BLaER1 treated with 17β-estradiol and CSF1 and Interleukin-3, amounts not matched to agents 10 nM and 100 nM (cell line): ENCODE measurements at regions not wholly inside any gene's neighbourhood (a gene's known extent, or its start where the extent isn't known, plus 50 kb on each side); places are given as distances from the start of the nearest gene placed in this dataset.

Source experiments
- H3K27ac ChIP-seq, 11 experiments: shearing (Covaris generic); formaldehyde crosslinking; 2 replicates each; pipeline ENCODE4 v1.8.1; 2022
- H3K27me3 ChIP-seq, 11 experiments: shearing (Covaris generic); formaldehyde crosslinking; 2 replicates each; pipeline ENCODE4 v1.8.1; 2022
- H3K36me3 ChIP-seq, 11 experiments: shearing (Covaris generic); formaldehyde crosslinking; 2 replicates each; pipeline ENCODE4 v1.8.1; 2022
- H3K4me1 ChIP-seq, 10 experiments: shearing (Covaris generic); formaldehyde crosslinking; 2 replicates each; pipeline ENCODE4 v1.8.1; 2022
- H3K4me2 ChIP-seq, 11 experiments: shearing (Covaris generic); formaldehyde crosslinking; 2 replicates each; pipeline ENCODE4 v1.8.1; 2022
- H3K4me3 ChIP-seq, 10 experiments: shearing (Covaris generic); formaldehyde crosslinking; 2 replicates each; pipeline ENCODE4 v1.8.1; 2022
- H3K9ac ChIP-seq, 11 experiments: shearing (Covaris generic); formaldehyde crosslinking; 2 replicates each; pipeline ENCODE4 v1.8.1; 2022
- H3K9me3 ChIP-seq, 11 experiments: shearing (Covaris generic); formaldehyde crosslinking; replicated peaks in 1 of 11; 2 replicates each; pipeline ENCODE4 v1.8.1; 2022
- H4K20me1 ChIP-seq, 11 experiments: shearing (Covaris generic); formaldehyde crosslinking; 2 replicates each; pipeline ENCODE4 v1.8.1; 2022
- Cebpa-rat ChIP-seq, 11 experiments: shearing (Covaris generic); IDR thresholded peaks; 2 replicates each; pipeline ENCODE4 v1.8.1; 2022

DNA sequence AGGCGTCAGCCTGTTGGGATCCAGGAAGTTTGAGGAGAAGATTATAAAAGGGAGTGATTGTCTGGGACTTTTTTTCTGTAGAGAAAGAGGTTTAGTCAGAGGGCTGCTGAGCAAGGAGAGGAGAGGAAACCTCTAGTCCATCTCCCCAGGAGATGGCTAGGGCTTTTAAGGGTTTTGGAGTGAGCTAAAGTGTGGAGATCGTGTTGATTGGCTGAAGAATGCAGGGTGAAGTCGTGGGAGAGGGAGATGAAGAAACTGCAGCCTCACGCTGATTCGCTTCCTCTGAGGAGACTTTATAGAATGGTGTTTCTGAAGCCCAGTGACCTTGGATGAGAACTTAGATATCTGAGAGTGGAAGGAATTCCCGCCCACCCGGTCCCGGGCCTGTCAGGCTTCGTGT lies 193.7 kb upstream of the PWP1 start:
- H3K4me2 ChIP-seq = peak overlapping the region; percentile 66 to 90 (median 85)

DNA sequence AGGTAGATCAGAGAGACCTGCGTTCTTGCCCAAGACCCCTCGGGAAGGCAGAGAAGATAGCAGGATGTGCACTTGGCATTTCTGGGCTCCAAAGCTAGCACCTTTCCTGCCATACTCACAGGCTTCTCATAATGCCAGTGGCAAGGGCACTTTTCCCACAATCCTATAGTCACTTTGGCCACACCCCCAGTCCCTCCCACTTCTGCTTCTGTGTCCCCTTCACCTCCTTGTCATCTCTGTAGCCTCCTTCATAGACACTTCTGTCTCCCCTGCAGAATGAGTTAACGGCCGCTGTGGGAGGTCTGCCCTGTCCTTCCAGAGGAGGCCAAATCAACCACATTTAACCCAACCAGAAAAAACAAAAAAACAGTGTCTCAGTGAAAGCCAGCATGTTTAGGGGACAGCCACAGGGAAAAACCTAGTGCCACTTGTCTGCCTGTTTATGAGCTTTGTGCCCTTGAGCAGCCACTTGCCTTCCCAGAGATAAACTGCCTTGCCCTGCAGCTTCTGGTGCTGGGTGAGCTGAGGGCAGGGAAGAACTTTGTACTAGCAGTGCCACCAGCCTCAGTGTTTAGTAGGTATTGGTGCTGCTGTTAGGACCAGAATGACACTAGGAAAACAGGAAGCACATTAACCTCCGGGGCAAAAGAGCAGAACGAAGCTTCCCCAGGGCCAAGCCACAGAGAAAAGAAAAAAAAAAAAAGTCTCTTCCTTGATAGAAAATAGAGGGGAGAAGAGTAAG lies 193.0 kb upstream of the PWP1 start:
- no peaks in the 10 kb centered on the region for H3K27me3 ChIP-seq
- peak overlapping the region; percentile 66 to 90 (median 85) for H3K4me2 ChIP-seq
- 0 out of 22 replicates have a peak, but pooled peaks cover 0 to 4% (median 0%) of the 10 kb centered on the region in 11 experiments for H3K9me3 ChIP-seq
- H3K27ac ChIP-seq = peak overlapping the region in 10 of 11 experiments; percentile 24 to 67 (median 59); a peak in 19 of 22 replicates
- H3K4me3 ChIP-seq = peak overlapping the region in 4 of 10 experiments; percentile 5 to 32 (median 16); a peak in 5 of 20 replicates
- H3K4me1 ChIP-seq = peaks cover 62 to 76% (median 71%) of the 10 kb centered on the region in 10 experiments
- peaks cover 0 to 39% (median 27%) of the 10 kb centered on the region in 11 experiments; a peak in 11 of 22 replicates for H4K20me1 ChIP-seq
- no peak for TF ChIP-seq Cebpa-rat (IDR thresholded peaks at IDR 0.05)
- H3K36me3 ChIP-seq = no peaks in the 10 kb centered on the region
- peak overlapping the region in 9 of 11 experiments; percentile 9 to 57 (median 30); a peak in 15 of 22 replicates for H3K9ac ChIP-seq

More for the DNA sequence above, 193.7 kb upstream of the PWP1 start:
- Histone ChIP-seq H3K9ac (peak overlapping the region in 7 of 11 experiments; percentile 10 to 57 (median 38); a peak in 6 of 22 replicates), H3K27ac (peak overlapping the region in 10 of 11 experiments; percentile 4 to 67 (median 59); a peak in 17 of 22 replicates), H3K36me3 (0 out of 22 replicates have a peak, but pooled peaks cover 0 to 4% (median 0%) of the 10 kb centered on the region in 11 experiments), H3K27me3 (no peaks in the 10 kb centered on the region), H4K20me1 (peaks cover 0 to 39% (median 27%) of the 10 kb centered on the region in 11 experiments; a peak in 11 of 22 replicates), H3K4me1 (peaks cover 62 to 83% (median 77%) of the 10 kb centered on the region in 10 experiments), H3K9me3 (0 out of 22 replicates have a peak, but pooled peaks cover 0 to 4% (median 0%) of the 10 kb centered on the region in 11 experiments), H3K4me3 (peak overlapping the region in 3 of 10 experiments; percentile 5 to 32 (median 24); a peak in 2 of 20 replicates)
- TF ChIP-seq Cebpa-rat (IDR thresholded peaks at IDR 0.05) = no peak

DNA sequence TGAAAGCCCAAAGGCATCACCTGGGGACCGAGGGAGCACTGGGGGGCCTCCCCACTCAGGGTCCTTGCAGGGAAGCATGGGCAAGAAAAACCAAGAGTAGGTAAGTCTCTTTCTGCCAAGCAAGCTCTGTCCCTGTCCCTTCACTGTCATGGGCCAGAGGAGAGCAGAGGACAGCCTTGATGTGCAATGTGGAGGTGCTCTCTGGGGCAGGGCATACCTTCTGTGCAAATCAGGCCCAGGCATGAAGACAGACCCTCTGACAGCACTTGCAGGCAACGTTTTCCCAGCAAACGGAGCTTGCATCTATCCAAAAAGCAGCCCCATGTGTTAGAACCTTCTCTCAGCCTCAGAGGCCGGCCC lies 192.5 kb upstream of the PWP1 start:
- H3K9ac ChIP-seq = peak overlapping the region in 7 of 11 experiments; percentile 9 to 57 (median 44); a peak in 8 of 22 replicates
- peak overlapping the region in 8 of 11 experiments; percentile 39 to 67 (median 62); a peak in 17 of 22 replicates for H3K27ac ChIP-seq
- peak overlapping the region in 2 of 10 experiments; percentile 5 to 9; a peak in 4 of 20 replicates for H3K4me3 ChIP-seq

DNA sequence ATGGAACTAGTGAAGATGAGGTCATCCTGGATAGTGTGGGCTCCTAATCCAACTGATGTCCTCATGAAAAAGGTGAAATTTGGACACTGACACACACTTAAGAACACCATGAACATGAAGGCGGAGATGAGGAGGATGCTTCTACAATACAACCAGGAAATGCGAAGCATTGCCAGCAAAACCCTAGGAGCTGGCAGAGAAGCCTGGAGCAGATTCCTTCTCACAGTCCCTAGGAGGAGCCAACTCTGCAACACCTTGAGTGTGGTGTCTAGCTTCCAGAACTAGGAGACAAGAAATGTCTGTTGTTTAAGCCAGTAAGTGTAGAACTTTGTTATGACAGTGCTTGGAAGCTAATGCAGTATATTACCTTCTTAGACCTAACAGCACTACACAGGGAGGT lies 191.9 kb upstream of the PWP1 start:
- H4K20me1 ChIP-seq = peaks cover 0 to 39% (median 27%) of the 10 kb centered on the region in 11 experiments; a peak in 11 of 22 replicates
- 0 out of 22 replicates have a peak overlapping the region, but pooled peaks of 1 of the 11 experiments have one; percentile 44 for H3K9ac ChIP-seq
- no peaks in the 10 kb centered on the region for H3K27me3 ChIP-seq
- peak overlapping the region; percentile 66 to 90 (median 85); a peak in 21 of 22 replicates for H3K4me2 ChIP-seq
- TF ChIP-seq Cebpa-rat (IDR thresholded peaks at IDR 0.05) = no peak
- peak overlapping the region in 4 of 11 experiments; percentile 39 to 67 (median 64); a peak in 6 of 22 replicates for H3K27ac ChIP-seq
- 0 out of 22 replicates have a peak, but pooled peaks cover 0 to 4% (median 0%) of the 10 kb centered on the region in 11 experiments for H3K9me3 ChIP-seq
- H3K4me3 ChIP-seq = peak overlapping the region in 1 of 10 experiments; percentile 5; a peak in 1 of 20 replicates
- H3K36me3 ChIP-seq = no peaks in the 10 kb centered on the region
- H3K4me1 ChIP-seq = peaks cover 52 to 69% (median 67%) of the 10 kb centered on the region in 10 experiments

More for the DNA sequence above, 192.5 kb upstream of the PWP1 start:
- Histone ChIP-seq H4K20me1 (peaks cover 0 to 39% (median 27%) of the 10 kb centered on the region in 11 experiments; a peak in 11 of 22 replicates), H3K4me2 (peak overlapping the region; percentile 66 to 90 (median 85)), H3K27me3 (no peaks in the 10 kb centered on the region), H3K36me3 (no peaks in the 10 kb centered on the region), H3K4me1 (peaks cover 57 to 72% (median 69%) of the 10 kb centered on the region in 10 experiments), H3K9me3 (0 out of 22 replicates have a peak, but pooled peaks cover 0 to 4% (median 0%) of the 10 kb centered on the region in 11 experiments)
- TF ChIP-seq Cebpa-rat (IDR thresholded peaks at IDR 0.05) = no peak

DNA sequence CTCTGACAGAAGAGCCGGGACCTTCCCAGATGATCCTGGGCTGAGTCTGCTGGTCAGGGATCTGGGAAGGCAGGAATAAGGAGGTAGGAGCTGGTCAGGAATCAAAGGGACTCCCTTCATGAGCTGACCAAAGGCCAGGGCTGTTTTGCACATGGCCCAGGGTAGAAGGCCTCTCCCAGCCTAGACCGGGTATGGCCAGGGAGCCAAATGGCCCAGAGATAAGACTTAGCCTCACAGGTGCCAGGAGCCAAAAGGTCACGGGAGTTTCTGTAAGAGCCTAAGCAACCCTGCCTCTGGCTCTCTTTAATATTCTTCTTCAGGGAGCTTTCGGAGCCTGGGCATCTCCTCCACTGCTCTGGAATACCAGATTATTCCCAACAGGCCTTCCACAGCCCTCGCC lies 191.3 kb upstream of the PWP1 start:
- Histone ChIP-seq H3K27ac (peak overlapping the region in 1 of 11 experiments; percentile 10; a peak in 1 of 22 replicates), H3K27me3 (no peaks in the 10 kb centered on the region), H3K9ac (no peak overlapping the region), H4K20me1 (peaks cover 0 to 39% (median 28%) of the 10 kb centered on the region in 11 experiments; a peak in 11 of 22 replicates), H3K36me3 (no peaks in the 10 kb centered on the region), H3K4me3 (no peak overlapping the region), H3K9me3 (0 out of 22 replicates have a peak, but pooled peaks cover 0 to 4% (median 0%) of the 10 kb centered on the region in 11 experiments), H3K4me1 (peaks cover 45 to 62% (median 60%) of the 10 kb centered on the region in 10 experiments), H3K4me2 (peak overlapping the region; percentile 5 to 90 (median 85); a peak in 18 of 22 replicates)
- no peak for TF ChIP-seq Cebpa-rat (IDR thresholded peaks at IDR 0.05)

DNA sequence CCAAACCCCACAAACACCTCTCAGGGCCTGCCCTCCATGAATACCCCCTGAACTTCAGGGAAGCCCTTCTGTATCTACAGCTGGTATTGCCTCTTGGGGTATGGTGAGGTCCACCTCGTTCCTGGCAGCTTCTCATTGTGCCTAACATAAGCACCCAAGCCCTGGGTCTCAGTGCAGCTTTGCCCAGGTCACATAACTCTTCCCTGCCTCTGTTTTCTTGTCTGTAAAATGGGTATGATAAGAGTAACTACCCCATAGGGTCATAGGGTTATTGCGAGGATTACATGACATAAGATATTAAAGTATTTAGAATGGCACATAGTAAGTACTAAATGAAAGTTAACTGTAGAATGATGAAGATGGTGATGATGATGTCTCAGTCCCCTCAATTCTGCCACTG lies 190.0 kb upstream of the PWP1 start:
- no peak for TF ChIP-seq Cebpa-rat (IDR thresholded peaks at IDR 0.05)
- Histone ChIP-seq H3K4me1 (peaks cover 32 to 50% (median 48%) of the 10 kb centered on the region in 10 experiments), H3K9ac (no peak overlapping the region), H4K20me1 (peaks cover 0 to 49% (median 36%) of the 10 kb centered on the region in 11 experiments; a peak in 12 of 22 replicates), H3K36me3 (no peaks in the 10 kb centered on the region), H3K27ac (no peak overlapping the region), H3K4me2 (peak overlapping the region in 4 of 11 experiments; percentile 69 to 90 (median 86); a peak in 5 of 22 replicates), H3K9me3 (0 out of 22 replicates have a peak, but pooled peaks cover 0 to 4% (median 0%) of the 10 kb centered on the region in 11 experiments), H3K4me3 (no peak overlapping the region), H3K27me3 (no peaks in the 10 kb centered on the region)

DNA sequence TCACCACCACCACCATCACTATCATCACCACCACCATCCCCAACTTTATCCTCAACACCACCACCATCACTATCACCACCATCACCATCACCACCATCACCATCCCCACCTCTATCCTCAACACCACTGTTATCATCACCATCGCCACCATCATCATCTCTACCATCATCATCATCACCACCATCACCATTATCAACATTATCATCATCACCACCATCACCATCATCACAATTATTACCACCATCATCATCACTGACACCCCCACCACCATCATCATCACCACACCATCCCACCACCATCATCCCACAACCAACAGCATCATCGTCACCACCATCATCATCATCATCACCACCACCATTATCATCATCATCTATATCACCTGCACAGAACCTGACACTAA lies 188.4 kb upstream of the PWP1 start:
- H3K4me2 ChIP-seq = no peak overlapping the region
- H3K4me1 ChIP-seq = peaks cover 16 to 40% (median 38%) of the 10 kb centered on the region in 10 experiments
- TF ChIP-seq Cebpa-rat (IDR thresholded peaks at IDR 0.05) = no peak
- H3K4me3 ChIP-seq = no peak overlapping the region
- peaks cover 0 to 61% (median 43%) of the 10 kb centered on the region in 11 experiments; a peak in 12 of 22 replicates for H4K20me1 ChIP-seq
- H3K9me3 ChIP-seq = 0 out of 22 replicates have a peak, but pooled peaks cover 0 to 4% (median 0%) of the 10 kb centered on the region in 11 experiments
- no peaks in the 10 kb centered on the region for H3K27me3 ChIP-seq
- H3K9ac ChIP-seq = no peak overlapping the region
- H3K36me3 ChIP-seq = no peaks in the 10 kb centered on the region
- H3K27ac ChIP-seq = no peak overlapping the region

DNA sequence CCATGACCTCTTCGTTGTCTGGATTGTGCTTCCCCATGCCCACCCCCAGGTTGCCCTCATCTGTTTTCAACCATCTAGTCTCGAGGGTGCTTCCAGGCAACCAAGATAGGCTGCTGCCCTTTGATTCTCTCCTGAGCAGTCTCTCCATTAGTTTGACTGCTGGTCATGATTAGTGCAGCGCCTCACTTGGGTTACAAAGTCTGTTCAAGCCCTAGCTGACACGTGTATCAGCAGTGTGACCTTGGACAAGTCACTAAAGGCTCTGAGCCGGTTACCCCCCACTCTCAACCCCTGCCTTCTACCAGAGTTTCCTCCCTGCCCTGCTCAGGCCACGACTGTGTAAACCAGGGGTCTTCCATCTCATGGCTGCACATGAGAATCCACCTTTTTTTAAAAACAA lies 185.3 kb upstream of the PWP1 start:
- no peak overlapping the region for H3K9ac ChIP-seq
- H4K20me1 ChIP-seq = peaks cover 0 to 57% (median 19%) of the 10 kb centered on the region in 11 experiments; a peak in 12 of 22 replicates
- H3K4me1 ChIP-seq = peaks cover 0 to 15% (median 7%) of the 10 kb centered on the region in 10 experiments; a peak in 11 of 20 replicates
- no peaks in the 10 kb centered on the region for H3K36me3 ChIP-seq
- no peaks in the 10 kb centered on the region for H3K27me3 ChIP-seq
- no peak overlapping the region for H3K4me2 ChIP-seq
- no peak for TF ChIP-seq Cebpa-rat (IDR thresholded peaks at IDR 0.05)
- H3K4me3 ChIP-seq = no peak overlapping the region
- peaks cover 0 to 7% (median 0%) of the 10 kb centered on the region in 11 experiments; a peak in 1 of 22 replicates for H3K9me3 ChIP-seq
- H3K27ac ChIP-seq = no peak overlapping the region
